Renal pelvis (tissue), 1 donor: ENCODE measurements at regions not wholly inside any gene's neighbourhood (a gene's known extent, or its start where the extent isn't known, plus 50 kb on each side); places are given as distances from the start of the nearest gene placed in this dataset.

Experiments used
- DNase-seq: peaks from one replicate; pipeline ENCODE4 v3.0.0-alpha.2; 2013

DNA sequence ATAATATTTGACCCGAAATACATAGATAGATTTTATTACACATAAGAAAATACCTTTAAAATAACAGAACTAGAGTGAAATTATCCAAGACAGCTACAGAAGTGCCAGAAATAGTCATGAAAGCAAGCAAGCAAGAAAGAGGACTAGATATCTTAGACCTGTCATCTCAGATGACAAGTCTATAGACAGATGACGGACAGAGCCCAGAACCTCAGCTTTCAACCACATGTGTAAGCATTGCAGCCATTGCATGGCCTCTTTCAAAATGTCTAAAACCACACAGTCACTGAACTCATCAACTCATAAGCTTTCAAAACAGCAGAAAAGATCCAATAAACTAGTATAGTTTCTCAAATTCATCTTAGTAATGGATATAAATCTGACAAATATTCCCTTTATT is 59.8 kb upstream of the FHIT start:
- DNase-seq = no peak

DNA sequence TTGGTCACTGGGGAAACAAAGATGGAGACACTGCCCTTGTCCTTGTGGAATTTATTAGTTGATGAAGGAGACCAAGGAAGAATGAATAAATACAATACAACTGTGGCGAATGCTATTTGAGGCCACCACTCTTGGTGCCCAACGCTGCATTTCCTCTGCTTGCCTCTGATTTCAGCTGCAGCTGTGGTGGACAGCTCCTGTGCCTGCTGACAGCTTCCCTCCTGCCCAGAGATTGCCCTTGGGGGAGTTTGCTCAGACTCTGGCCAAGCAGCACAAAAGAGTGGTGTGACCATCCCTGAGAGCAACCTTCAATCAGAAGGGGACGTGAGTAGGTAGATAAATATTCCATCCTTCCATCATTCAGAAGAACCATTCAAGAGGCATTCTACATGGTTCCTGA is 64.6 kb upstream of the FHIT start:
- peak; percentile 39 for DNase-seq

DNA sequence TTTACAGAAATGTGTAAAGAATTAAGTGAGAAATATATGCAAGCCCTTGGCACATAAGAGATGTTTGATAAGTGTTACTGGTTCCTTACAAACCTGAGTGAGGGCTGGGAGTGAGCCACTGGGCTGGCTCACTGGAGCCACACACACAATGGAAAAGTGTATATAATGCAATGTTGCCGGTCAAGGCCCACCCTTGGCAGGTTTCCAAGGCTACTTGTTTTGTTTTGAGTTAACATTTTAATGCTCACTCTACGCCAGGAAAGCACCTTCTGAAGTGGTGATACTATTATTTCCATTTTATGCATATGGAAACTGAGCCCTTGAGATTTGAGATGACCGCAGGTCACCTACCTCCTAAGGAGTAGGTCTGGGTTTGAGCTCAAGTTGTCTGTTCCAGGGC is 71.8 kb upstream of the FHIT start:
- no peak for DNase-seq

DNA sequence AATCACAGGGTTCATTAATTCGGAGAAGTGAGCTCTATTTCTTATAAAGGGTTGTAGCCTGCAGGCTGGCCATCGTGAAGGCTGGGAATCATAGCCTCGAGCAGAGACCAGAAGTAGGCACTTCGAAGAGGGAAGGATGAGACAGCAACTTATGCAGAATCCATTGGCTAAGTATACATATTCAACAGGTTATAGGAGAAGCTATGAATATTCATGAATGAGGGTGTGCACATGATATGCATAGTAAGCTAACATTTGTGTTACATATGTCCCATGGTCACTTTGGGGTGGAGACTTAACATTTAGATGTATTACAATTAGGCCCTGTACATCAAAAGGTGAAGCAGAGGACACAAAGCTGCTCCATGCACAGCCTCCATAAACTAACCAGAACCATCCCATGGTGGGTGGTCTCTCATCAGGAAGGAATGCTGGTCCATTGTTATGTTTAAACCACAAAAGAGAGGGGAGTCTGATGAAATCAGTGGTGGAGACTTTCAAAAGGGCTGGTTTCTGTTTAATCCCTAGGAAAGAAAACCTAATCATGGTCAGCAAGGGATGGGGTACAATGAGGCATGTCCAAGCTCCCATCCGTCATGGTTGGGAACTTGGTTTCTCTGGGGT is 80.8 kb upstream of the FHIT start:
- DNase-seq = no peak

DNA sequence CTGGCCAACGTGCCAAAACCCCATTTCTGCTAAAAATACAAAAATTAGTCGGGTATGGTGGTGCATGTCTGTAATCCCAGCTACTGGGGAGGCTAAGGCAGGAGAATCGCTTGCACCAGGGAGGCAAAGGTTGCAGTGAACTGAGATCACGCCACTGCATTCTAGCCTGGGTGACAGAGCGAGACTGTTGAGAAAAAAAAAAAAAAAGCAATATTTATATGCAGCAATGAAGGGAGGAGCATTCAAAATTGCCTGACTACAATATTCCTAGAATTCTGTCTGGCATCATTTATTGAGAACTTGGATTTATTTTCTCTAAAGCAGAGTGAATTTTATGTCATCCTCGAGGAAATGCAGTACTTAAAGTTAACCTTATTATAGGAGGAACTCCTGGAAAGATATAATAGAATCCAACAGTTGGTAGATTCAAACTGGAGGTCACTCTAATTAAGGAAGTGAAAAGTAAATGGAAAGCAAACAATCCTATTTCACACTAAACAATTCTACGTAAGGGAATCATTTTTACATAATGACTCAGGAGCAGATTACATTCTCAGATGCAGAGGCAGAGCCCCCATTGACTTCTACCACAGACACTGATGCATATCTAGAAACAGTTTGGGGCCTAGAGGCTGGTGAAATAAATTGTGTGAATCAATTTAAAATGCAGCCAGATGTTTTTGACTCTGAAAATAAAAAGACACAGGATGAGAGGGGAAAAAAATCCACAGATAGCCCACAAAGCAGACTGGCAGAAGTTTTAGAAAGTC is 82.1 kb upstream of the FHIT start:
- DNase-seq = no peak

DNA sequence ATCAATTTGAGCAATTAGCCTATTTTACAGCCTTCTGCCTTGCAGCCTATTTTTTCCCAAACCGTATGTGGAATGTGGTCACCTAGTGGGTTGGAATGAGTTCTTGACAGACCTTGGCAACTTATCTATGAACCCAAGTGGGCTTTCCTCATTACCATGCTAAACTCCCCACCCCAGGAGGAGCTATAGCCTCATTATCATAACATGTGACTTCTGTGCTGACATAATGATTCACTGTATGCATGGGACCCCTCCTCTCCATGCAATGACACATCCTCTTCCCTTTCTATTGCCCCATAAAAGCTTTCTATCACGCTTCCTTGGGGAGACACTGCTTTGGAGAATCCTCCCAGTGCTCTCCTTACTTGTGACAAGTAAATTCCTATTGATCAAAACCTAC is 83.5 kb upstream of the FHIT start:
- DNase-seq = no peak

DNA sequence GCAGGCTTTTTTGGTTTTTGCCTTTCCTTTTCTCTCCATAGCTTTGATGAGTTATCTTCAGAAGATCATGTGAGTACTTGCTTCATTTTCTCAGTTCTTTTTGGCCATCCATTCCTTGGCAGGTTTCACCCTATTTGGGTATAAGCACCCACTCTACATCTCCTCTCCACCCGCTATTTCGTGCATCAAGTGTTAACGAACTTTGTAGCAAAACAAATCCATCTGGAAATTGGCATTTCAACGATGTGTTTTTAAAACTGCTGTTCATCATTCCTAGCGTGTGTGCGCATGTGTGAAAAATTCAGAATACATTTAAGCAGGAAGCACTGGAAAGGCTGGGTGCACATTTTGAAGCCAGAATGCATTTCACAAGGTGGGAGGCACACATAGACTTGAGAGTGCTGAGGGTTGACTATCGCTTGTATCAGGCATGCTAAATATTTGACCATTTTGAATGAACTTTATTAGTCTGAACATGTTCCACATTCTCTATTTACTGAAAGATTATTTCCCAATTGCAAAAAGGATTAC is 89.7 kb upstream of the FHIT start:
- no peak for DNase-seq

DNA sequence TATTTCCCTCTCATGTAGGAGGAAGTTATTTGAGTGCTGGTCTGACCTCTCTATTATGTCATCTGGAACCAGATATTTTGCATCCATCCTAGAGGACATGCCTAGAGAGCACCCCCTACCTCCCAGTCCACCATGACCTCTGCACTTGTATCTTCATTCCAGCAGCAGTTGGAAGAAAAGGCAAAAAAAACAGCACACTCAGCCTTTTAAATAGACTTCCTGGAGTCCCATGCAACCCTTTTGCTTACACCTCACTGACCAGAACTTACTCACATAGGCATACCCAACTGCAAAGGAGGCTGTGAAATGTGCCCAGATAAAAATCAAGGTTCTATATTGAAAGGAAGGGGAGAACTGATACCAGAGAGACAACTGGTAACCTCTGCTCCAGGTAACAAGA is 92.3 kb upstream of the FHIT start:
- no peak for DNase-seq

DNA sequence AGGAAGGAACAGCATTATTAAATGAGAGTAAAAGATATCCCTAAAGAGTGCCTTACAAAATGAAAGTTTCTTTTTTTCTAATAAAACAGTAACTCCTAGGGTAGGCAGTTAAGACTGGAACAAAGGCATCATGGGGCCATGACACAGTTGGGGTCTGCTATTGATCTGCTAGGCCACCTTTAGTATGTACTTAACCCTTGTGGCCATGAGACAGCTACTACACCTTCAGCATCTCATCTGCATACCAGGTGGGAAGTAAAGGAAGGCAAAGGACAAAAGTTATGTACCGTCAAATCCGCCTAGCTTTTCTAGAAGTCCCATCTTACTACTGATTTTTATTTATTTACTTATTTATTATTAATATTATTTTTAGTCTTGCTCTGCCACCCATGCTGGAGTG is 93.8 kb upstream of the FHIT start:
- DNase-seq = no peak

DNA sequence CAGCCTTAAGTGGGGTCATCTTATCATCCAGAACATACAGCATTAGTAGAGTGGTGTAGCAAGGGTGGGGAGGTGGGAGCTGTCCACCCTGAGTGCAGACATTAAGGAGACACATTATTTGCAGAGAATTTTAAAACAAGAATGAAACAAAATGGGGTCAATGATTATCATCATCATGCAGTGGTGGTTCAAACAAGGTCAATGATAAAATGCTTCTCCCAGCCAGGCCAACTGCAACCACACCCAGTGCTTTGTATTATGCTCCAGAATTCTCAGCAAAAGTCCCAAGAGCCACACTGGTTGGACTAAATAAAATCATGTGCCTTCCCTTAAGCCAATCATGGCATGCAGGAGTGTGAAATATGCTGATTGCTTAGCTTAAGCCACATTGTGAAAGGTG is 96.7 kb upstream of the FHIT start:
- DNase-seq = no peak

DNA sequence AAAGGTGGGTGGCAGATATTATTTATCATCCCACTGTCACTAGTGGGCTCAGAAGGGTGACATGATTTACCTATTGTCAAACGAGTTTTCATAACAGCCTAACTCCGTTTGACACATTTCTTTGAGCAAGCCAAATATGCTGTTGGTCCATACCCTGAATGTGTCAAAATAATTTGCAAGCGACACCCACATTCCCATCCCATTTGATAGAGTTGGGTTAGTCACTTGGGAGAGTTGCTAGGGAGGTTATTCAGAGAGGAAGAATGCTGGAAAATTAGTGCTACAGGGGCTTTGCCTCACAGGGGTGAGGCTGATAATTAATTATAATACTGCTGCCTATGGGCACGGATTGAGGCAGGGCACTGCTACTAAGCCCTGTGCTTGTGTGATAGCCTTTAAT is 98.5 kb upstream of the FHIT start:
- DNase-seq = no peak

DNA sequence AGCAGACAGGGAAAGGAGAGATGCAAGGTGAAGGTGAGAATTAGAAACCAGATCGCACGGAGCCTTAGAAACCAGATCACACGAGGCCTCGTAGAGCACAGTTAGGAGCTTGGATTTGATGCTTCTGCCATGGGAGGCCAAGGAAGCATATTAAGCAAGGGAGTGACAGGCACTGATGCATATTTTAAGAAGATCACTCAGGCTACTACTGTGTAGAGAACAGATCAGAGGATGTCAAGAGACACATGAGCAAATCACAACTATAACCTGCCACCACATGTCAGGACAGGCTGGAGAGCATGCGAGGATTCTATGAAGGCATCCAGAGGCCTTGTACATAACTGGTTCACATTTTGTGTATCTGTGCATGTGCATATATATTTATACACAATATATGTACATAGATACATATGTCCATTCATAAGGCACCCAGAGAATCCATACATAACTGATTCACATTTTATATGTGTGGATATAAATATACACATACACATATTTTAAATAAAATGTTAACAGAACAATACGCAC is 99.6 kb upstream of the FHIT start:
- no peak for DNase-seq

DNA sequence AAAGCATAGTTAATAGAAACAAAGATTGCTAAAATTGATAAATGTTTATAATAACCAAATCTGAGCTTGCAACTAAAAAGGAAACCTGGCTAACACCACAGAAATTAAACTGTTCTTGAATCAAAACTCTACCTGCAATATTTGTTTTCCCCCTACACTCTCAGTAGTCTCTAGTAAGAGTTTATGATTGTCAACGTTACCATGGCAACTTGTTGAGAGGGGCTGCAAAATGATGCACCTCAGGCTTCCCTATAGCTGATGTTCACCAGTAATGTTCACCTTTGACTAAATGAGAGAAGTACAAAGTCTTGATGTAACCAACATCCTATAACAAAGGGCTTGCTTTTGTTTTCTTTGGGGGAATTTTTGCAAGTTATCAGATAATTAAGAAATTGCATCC is 101.1 kb upstream of the FHIT start:
- DNase-seq = no peak

DNA sequence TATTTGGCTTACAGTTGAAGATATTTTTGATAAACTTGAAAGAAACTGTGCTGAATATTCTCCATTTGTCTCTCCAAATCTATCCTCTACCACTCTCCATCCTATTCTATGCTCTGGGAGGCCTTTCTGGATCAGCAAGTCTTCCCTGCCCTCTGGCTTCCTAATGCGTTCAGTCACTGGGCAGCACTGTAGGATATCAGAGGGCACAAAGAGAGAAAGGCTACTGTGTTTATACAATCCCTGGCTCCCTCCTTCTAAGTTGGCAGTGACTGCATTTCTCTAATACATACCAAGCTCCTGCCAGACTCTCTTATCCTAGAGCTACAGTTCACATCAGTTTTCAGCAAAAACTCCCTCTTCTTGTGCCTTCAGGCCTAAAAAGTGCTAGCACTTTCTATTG is 102.1 kb upstream of the FHIT start:
- DNase-seq = no peak

DNA sequence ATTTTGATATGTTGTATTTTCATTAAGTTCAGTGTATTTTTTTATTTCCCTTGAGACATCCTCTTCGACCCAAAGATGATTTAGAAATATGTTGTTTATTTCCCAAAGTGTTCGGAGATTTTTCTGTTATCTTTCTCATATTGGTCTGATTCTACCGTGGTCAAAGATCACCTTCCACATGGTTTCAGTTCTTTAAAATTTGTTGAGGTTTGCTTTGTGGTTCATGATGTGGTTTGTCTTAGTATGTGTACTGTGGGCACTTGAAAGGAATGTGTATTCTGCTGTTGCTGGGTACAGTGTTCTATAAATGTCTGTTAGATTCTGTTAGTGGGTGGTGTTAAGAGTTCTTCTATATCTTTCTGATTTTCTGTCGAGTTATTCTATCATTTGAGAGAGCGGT is 103.4 kb upstream of the FHIT start:
- no peak for DNase-seq

DNA sequence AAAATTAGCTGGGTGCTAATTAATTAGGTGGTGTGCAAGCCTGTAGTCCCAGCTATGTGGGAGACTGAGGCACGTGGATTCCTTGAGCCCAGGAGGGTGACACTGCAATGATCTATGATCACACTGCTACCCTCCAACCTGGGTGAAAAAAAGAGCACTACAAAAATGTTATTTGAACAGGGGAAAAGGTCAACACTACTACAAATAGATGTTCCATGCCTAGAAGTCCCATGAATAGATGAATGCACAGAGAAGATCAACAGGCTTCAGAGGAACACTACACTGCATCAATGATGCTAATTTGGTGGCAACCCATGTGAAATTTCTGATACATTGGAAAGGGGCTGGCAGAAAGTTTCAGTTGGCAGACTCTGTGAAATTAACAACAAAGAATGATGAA is 105.4 kb upstream of the FHIT start:
- no peak for DNase-seq

DNA sequence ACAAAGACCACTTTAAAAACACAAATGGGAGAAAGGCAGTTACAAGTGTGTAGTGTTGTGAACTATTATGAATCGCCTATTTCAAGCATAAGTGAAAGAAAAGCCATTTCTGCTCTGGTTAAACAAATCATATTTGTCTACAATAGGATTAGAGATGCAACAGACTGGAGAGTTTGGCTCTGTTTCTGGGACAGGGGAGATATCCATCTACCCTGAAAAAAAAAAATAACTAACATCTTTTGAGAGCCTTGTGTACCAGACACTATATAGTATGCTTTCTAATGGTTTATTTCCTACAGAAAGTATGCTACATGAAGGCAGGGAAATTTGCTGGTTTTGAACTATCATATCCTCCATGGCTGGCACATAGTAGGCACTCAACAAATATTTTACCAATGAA is 106.7 kb upstream of the FHIT start:
- DNase-seq = no peak

DNA sequence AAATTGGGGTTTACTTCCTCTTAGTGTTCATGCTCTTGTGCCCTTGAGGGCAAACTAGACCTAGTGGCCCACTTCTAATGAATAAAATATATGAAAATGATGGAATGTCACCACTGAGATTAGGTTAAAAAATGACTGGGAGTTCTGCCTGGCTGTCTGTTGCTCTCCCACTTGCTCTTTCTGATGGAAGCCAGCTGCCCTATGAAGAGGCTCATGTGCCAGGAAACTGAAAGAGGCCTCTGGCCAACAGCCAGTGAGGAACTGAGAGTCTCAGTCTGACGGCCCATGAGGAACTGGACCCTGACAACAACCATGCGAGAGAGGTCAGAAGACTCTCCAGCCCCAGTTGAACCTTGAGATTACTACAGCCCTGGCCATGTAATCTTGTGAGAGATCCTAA is 107.1 kb upstream of the FHIT start:
- peak; percentile 73 for DNase-seq

DNA sequence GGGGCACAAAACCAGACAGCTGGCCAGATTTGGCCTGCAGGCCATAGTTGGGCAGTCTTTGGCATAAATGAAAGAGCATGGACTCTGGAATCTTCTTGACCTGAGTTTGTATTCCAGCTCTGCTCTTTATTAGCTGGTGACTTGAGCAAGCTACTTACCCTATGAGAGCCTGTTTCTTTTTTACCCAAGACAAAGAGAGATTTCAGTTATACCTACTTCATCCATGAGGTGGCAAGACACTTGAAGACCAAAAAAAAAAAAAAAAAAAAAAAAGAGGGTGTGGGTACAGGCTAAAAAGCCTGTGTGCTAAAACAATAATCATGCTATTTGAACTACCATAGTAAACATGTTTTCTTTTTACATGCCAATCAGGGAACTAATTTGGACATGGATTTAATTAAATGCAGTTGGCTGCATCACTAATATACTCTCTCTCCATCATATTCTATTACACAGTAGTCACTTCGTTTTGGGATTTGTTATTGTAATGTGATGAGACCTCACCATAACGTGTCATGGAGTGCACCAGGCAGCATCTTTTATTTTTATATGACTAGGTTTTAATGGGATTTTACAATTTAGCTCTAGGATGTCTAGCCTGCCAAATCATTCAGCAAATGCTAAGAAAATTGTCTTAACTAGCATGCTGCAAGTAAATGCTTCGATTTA is 109.2 kb upstream of the FHIT start:
- no peak for DNase-seq

DNA sequence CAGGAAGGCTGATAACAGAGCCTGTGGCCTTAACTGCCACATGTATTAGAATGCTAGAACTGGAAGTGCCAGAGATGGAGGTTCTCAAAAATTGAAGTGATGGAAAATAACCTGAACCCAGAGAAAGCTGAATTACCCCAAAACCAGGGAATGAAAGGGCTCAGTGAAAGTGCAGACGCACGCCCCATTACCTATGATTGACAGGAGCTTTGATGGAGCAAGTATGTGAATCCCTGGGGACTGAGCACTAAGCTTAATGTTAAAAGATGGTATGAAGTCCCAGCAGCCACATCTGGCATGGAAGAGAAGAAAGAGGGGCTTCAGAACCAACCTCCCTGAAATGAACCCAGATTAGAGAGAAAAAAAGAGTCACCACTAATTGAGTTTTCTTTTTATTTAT is 118.4 kb upstream of the FHIT start:
- no peak for DNase-seq

DNA sequence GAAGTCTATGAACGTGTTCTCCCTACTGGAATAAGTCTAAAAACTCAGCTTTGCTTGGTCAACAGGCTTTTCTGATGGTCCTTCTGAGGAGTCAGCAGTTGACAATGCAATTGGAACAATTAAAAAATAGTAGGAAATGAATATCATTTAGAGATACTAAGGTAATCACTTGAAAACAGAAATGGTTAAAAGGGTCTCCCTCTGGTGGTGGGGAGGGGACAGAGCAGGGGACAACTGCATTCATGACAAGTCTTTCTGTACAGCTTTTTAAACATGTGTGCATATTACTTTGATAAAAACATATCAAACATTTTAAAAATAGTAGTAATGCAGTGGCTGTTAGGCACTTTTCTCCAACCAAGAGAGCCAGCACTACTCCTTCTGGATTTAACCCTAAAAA is 119.9 kb upstream of the FHIT start:
- peak; percentile 27 for DNase-seq

DNA sequence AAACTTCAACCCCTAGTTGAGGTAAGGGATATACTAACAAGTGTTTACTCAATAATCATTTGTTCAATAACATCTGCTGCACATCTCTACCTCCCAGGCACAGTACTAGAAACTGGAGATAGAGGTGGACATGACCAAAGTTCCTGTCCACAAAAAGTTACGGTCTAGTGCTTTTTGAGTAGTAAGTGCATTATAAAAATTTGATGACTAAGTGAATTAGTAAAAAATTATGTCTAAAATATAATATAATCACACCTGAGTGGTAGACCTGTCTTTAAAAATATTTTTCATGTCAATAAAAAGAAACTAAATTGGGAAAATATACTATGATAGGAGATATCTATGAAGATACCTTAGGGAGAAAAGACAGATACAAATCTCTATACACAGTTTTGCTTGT is 121.5 kb upstream of the FHIT start:
- no peak for DNase-seq

DNA sequence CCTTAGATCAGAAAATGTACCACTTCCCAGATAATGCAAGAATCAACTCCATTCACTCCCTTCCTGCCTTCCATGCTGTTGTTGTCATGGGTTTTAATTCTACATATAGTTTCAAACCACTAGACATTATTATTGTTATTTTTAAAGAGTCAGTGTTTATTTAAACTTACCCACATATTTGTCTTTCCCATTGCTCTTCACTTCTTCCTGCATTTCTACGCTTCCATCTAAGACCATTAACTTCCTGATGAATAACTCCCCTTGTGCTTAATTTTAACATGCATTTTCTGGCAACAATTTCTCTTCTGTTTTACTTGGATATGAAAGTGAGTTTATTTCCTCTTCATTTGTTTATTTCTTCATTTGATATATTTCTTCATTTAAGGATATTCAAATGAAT is 127.1 kb upstream of the FHIT start:
- DNase-seq = no peak
